Sigmoid colon (tissue), 6 donors: ENCODE measurements at regions not wholly inside any gene's neighbourhood (a gene's known extent, or its start where the extent isn't known, plus 50 kb on each side); places are given as distances from the start of the nearest gene placed in this dataset.

Experiments
- DNase-seq: peaks from one replicate; pipeline ENCODE4 v3.0.0-alpha.2; 2019
- H3K27ac ChIP-seq, 4 donors: fragments of 200-600 bp; sonication (generic); one replicate each; pipeline ENCODE4 v1.5.1; 2016 to 2019; ENCODE audit warnings: mild to moderate bottlenecking in 1 of 4
- H3K27me3 ChIP-seq, 3 donors: fragments of 200-600 bp; sonication (generic); one replicate each; pipeline ENCODE4 v1.5.1; 2019; ENCODE audit warnings: mild to moderate bottlenecking in 1 of 3
- H3K36me3 ChIP-seq, 4 donors: fragments of 200-600 bp; sonication (generic); one replicate each; pipeline ENCODE4 v1.5.1; 2016 to 2019
- H3K4me1 ChIP-seq, 4 donors: fragments of 200-600 bp; sonication (generic); one replicate each; pipeline ENCODE4 v1.5.1; 2017 to 2019
- H3K4me3 ChIP-seq, 4 donors: fragments of 200-600 bp; sonication (generic); one replicate each; pipeline ENCODE4 v1.5.1; 2017 to 2019; ENCODE audit warnings: mild to moderate bottlenecking in 2 of 4, moderate library complexity in 1 of 4
- H3K9me3 ChIP-seq, 4 donors: fragments of 200-600 bp in 3 of 4; sonication (generic) in 3 of 4; one replicate each; pipeline versions ENCODE4 v1.5.1 to v1.6.1; 2013 to 2019
- CTCF ChIP-seq, 4 experiments: fragments of 450-650 bp in 3 of 4; fragments of 200-600 bp in 1 of 4; IDR thresholded peaks; one replicate each; pipeline ENCODE4 v1.5.1; 2016 to 2019; ENCODE audit warnings: antibody characterized with exemption in 4 of 4, mild to moderate bottlenecking in 3 of 4, moderate library complexity in 2 of 4
- EP300 ChIP-seq, 4 donors: sonication (generic); formaldehyde crosslinking; IDR thresholded peaks; one replicate each; pipeline ENCODE4 v1.6.1; 2017; ENCODE audit warnings: antibody characterized with exemption in 4 of 4
- POLR2A ChIP-seq, 2 donors: fragments of 450-650 bp; IDR thresholded peaks; one replicate each; pipeline ENCODE4 v1.6.1; 2016; ENCODE audit warnings: antibody characterized with exemption in 2 of 2, mild to moderate bottlenecking in 2 of 2, moderate library complexity in 2 of 2
- POLR2AphosphoS5 ChIP-seq, 4 donors: sonication (generic); formaldehyde crosslinking; IDR thresholded peaks; one replicate each; pipeline ENCODE4 v1.6.1; 2017; ENCODE audit warnings: antibody characterized with exemption in 4 of 4
- WGBS, 2 donors: extraction: QIAGEN DNeasy Blood & Tissue Kit; methylation state at CpG; one replicate each; pipeline ENCODE4 v1.1.7; 2013; 5-methylcytosine and 5-hydroxymethylcytosine counted together
- intact Hi-C: fragments of 100-400 bp; cut with DNase I; formaldehyde crosslinking; loops from one replicate; pipeline ENCODE4 v1.15.1; 2023
- donor health status: healthy with polysubstance abuse.
- donor health status: healthy.

- Histone ChIP-seq H3K4me3 (no peak overlapping the region), H3K27ac (no peak overlapping the region), H3K4me1 (no peaks in the 10 kb centered on the region), H3K9me3 (no peaks in the 10 kb centered on the region), H3K27me3 (no peaks in the 10 kb centered on the region), H3K36me3 (no peaks in the 10 kb centered on the region)
- no peak for TF ChIP-seq POLR2A (IDR thresholded peaks at IDR 0.05)
- TF ChIP-seq CTCF (IDR thresholded peaks at IDR 0.05), result no peak
- no peak for TF ChIP-seq EP300 (IDR thresholded peaks at IDR 0.05)
- no peak for TF ChIP-seq POLR2AphosphoS5 (IDR thresholded peaks at IDR 0.05)
- 90 to 94% methylated on average over 2 of the region's 2 CpGs for WGBS, 2 donors
- intact Hi-C loops, result no loop called here
- no peak for DNase-seq
Measured at GRCh38 chr4:45316257-45316656, 589.9 kb upstream of the GNPDA2 start.

GRCh38 chr4:45302828-45303227 is 576.5 kb upstream of the GNPDA2 start:
- intact Hi-C loops, result no loop called here
- H3K27me3 ChIP-seq, result no peaks in the 10 kb centered on the region
- H3K36me3 ChIP-seq, result no peaks in the 10 kb centered on the region
- 77 to 84% methylated on average over 1 of the region's 1 CpG for WGBS, 2 donors
- TF ChIP-seq POLR2AphosphoS5 (IDR thresholded peaks at IDR 0.05), result no peak
- no peak for TF ChIP-seq EP300 (IDR thresholded peaks at IDR 0.05)
- no peak for TF ChIP-seq CTCF (IDR thresholded peaks at IDR 0.05)
- TF ChIP-seq POLR2A (IDR thresholded peaks at IDR 0.05), result no peak
- no peak overlapping the region for H3K4me3 ChIP-seq
- no peaks in the 10 kb centered on the region for H3K9me3 ChIP-seq
- no peak overlapping the region for H3K27ac ChIP-seq
- DNase-seq, result no peak
- H3K4me1 ChIP-seq, result no peaks in the 10 kb centered on the region

- H3K27me3 ChIP-seq, result no peaks in the 10 kb centered on the region
- 8 to 28% methylated on average over 1 of the region's 1 CpG for WGBS, 2 donors
- DNase-seq, result no peak
- H3K4me3 ChIP-seq, result no peak overlapping the region
- no peaks in the 10 kb centered on the region for H3K36me3 ChIP-seq
- H3K4me1 ChIP-seq, result no peaks in the 10 kb centered on the region
- TF ChIP-seq CTCF (IDR thresholded peaks at IDR 0.05), result no peak
- no peak overlapping the region for H3K27ac ChIP-seq
- no peaks in the 10 kb centered on the region for H3K9me3 ChIP-seq
- intact Hi-C loops, result no loop called here
Measured at GRCh38 chr4:45294464-45294863, 568.1 kb upstream of the GNPDA2 start.

GRCh38 chr4:45293335-45293734 is 567.0 kb upstream of the GNPDA2 start:
- TF ChIP-seq POLR2AphosphoS5 (IDR thresholded peaks at IDR 0.05) (no peak), POLR2A (IDR thresholded peaks at IDR 0.05) (no peak), CTCF (IDR thresholded peaks at IDR 0.05) (no peak), EP300 (IDR thresholded peaks at IDR 0.05) (no peak)
- intact Hi-C loops, result no loop called here
- no peak overlapping the region for H3K4me3 ChIP-seq
- no peaks in the 10 kb centered on the region for H3K36me3 ChIP-seq
- no peak overlapping the region for H3K27ac ChIP-seq
- WGBS, 2 donors, result 83 to 86% methylated on average over 6 of the region's 6 CpGs
- H3K9me3 ChIP-seq, result no peaks in the 10 kb centered on the region
- H3K27me3 ChIP-seq, result no peaks in the 10 kb centered on the region
- H3K4me1 ChIP-seq, result no peaks in the 10 kb centered on the region
- DNase-seq, result no peak

- no peak overlapping the region for H3K27ac ChIP-seq
- no peaks in the 10 kb centered on the region for H3K4me1 ChIP-seq
- H3K9me3 ChIP-seq, result no peaks in the 10 kb centered on the region
- no peak for TF ChIP-seq POLR2A (IDR thresholded peaks at IDR 0.05)
- TF ChIP-seq EP300 (IDR thresholded peaks at IDR 0.05), result no peak
- TF ChIP-seq CTCF (IDR thresholded peaks at IDR 0.05), result no peak
- TF ChIP-seq POLR2AphosphoS5 (IDR thresholded peaks at IDR 0.05), result no peak
- no peak for DNase-seq
- no peaks in the 10 kb centered on the region for H3K36me3 ChIP-seq
- WGBS, 2 donors, result 90 to 91% methylated on average over 4 of the region's 4 CpGs
- intact Hi-C loops, result no loop called here
- H3K27me3 ChIP-seq, result no peaks in the 10 kb centered on the region
- H3K4me3 ChIP-seq, result no peak overlapping the region
Measured at GRCh38 chr4:45292844-45293243, 566.5 kb upstream of the GNPDA2 start.
